ENCODE measurements at regions not wholly inside any gene's neighbourhood (a gene's known extent, or its start where the extent isn't known, plus 50 kb on each side); places are given as distances from the start of the nearest gene placed in this dataset.

GRCh38 chr7:84297616-84298015, 103.0 kb upstream of the SEMA3A start:
- CTCF ChIA-PET: interaction anchor here (0.8 kb wide), 1 partner anchor 260 kb away, joined by 3 read pairs; no protein-coding TSS in a partner anchor
- SMC1A ChIA-PET (ENCODE audit: uncharacterized antibody, unreplicated experiment): no interaction called here
- RAD21 ChIA-PET (ENCODE audit: unreplicated experiment): no interaction called here
- no peak for DNase-seq (ENCODE audit: low read depth, low spot score)
- no peak overlapping the region for H3K4me2 ChIP-seq (ENCODE audit: control insufficient read depth, insufficient read depth)
- FAIRE-seq: no peak
- H3K27ac ChIP-seq (ENCODE audit: control insufficient read depth, insufficient read depth): no peak overlapping the region
- H4K20me1 ChIP-seq (ENCODE audit: control insufficient read depth, insufficient read depth): no peaks in the 10 kb centered on the region
- H3K9ac ChIP-seq (ENCODE audit: control insufficient read depth, insufficient read depth, low read length): no peak overlapping the region
- H2AFZ ChIP-seq (ENCODE audit: control insufficient read depth, low read depth, low read length): no peak overlapping the region
- no TSS peak for BruUV-seq (replicated peaks)
- H3K27me3 ChIP-seq (replicated peaks in 1 of 2; ENCODE audit: control insufficient read depth in 2 of 2, insufficient read depth in 2 of 2, low read length in 1 of 2): no peaks in the 10 kb centered on the region
- POLR2A ChIA-PET: no interaction called here
- H3K36me3 ChIP-seq (ENCODE audit: control insufficient read depth in 2 of 2, insufficient read depth in 2 of 2, low read length in 1 of 2): no peaks in the 10 kb centered on the region
- no peak overlapping the region for H3K4me3 ChIP-seq
- in situ Hi-C loops (cut with MboI) (no loop called here), intact Hi-C loops (cut with micrococcal nuclease; ENCODE audit: unreplicated experiment) (no loop called here)
- TF ChIP-seq SKIL (IDR thresholded peaks at IDR 0.05; ENCODE audit: low read depth, poor library complexity, severe bottlenecking) (no peak), STAT3 (IDR thresholded peaks at IDR 0.05; ENCODE audit: low read depth, low read length) (no peak), GATAD2B (conservative IDR thresholded peaks at IDR 0.05; ENCODE audit: low read depth) (no peak), KDM1A (IDR thresholded peaks at IDR 0.05; ENCODE audit: borderline replicate concordance) (no peak), SMC3 (IDR thresholded peaks at IDR 0.05; ENCODE audit: borderline replicate concordance, low read length) (no peak), POLR2A (IDR thresholded peaks at IDR 0.05; ENCODE audit: low read depth, low read length) (no peak), CEBPZ (IDR thresholded peaks at IDR 0.05; ENCODE audit: low read depth, low read length) (no peak), POLR2AphosphoS5 (IDR thresholded peaks at IDR 0.05; ENCODE audit: low read length) (no peak), RCOR1 (conservative IDR thresholded peaks at IDR 0.05; ENCODE audit: low read depth, low read length) (no peak), HCFC1 (IDR thresholded peaks at IDR 0.05; ENCODE audit: low read length) (no peak), IRF3 (IDR thresholded peaks at IDR 0.05) (no peak), SUZ12 (IDR thresholded peaks at IDR 0.05; ENCODE audit: unreplicated experiment) (no peak), ELK1 (IDR thresholded peaks at IDR 0.05; ENCODE audit: low read depth, low read length) (no peak), ZNF384 (IDR thresholded peaks at IDR 0.05; ENCODE audit: borderline replicate concordance, low read depth, low read length) (no peak), GABPA (IDR thresholded peaks at IDR 0.05; ENCODE audit: low read depth) (no peak), USF2 (IDR thresholded peaks at IDR 0.05; ENCODE audit: borderline replicate concordance, low read depth, low read length) (no peak), NR2F1 (conservative IDR thresholded peaks at IDR 0.05) (no peak), SMAD5 (IDR thresholded peaks at IDR 0.05; ENCODE audit: low read depth) (no peak)
- no peak for ATAC-seq
- H3K4me1 ChIP-seq (ENCODE audit: control insufficient read depth, insufficient read depth, low read length): no peaks in the 10 kb centered on the region
- no peaks in the 10 kb centered on the region for H3K79me2 ChIP-seq (ENCODE audit: control insufficient read depth, insufficient read depth, low read length)
- H3K9me3 ChIP-seq (replicated peaks; ENCODE audit: control insufficient read depth, insufficient read depth, low read length): no peaks in the 10 kb centered on the region

All from GM12878 (cell line).